CD4-positive, alpha-beta T cell treated with Interleukin-17A for 4 hours (primary cell): ENCODE measurements at regions not wholly inside any gene's neighbourhood (a gene's known extent, or its start where the extent isn't known, plus 50 kb on each side); places are given as distances from the start of the nearest gene placed in this dataset.
"Not testable (repeated sequence)": the region's sequence is repeated elsewhere in the genome, so short reads cannot be mapped to it uniquely, and the experiment has no call there.

ENCODE experiments used
- DNase-seq: peaks from one replicate; pipeline ENCODE4 v3.0.0-alpha.2; 2020; ENCODE audit warnings: mixed read lengths

GRCh38 chr9:30506749-30507148, 1877.7 kb upstream of the ACO1 start:
- DNase-seq: no peak

- no peak for DNase-seq
These were observed 1877.3 kb upstream of the ACO1 start for GRCh38 chr9:30507166-30507565.

- DNase-seq: no peak
These were observed 1872.8 kb upstream of the ACO1 start for GRCh38 chr9:30511666-30512065.

GRCh38 chr9:30519166-30519565, 1865.3 kb upstream of the ACO1 start:
- no peak for DNase-seq

GRCh38 chr9:30519756-30520155, 1864.7 kb upstream of the ACO1 start:
- no peak for DNase-seq

GRCh38 chr9:30522061-30522460, 1862.4 kb upstream of the ACO1 start:
- no peak for DNase-seq

GRCh38 chr9:30522486-30522885, 1862.0 kb upstream of the ACO1 start:
- DNase-seq: no peak

- no peak for DNase-seq
These were observed 1860.1 kb upstream of the ACO1 start for GRCh38 chr9:30524311-30524710.

GRCh38 chr9:30534455-30534854, 1850.0 kb upstream of the ACO1 start:
- no peak for DNase-seq

- no peak for DNase-seq
These were observed 1849.5 kb upstream of the ACO1 start for GRCh38 chr9:30534896-30535295.

GRCh38 chr9:30536494-30536893, 1847.9 kb upstream of the ACO1 start:
- DNase-seq: no peak

- not testable (repeated sequence) for DNase-seq
These were observed 1844.7 kb upstream of the ACO1 start for GRCh38 chr9:30539696-30540095.

- DNase-seq: no peak
These were observed 1809.9 kb upstream of the ACO1 start for GRCh38 chr9:30574355-30575151.

- DNase-seq: no peak
These were observed 1809.2 kb upstream of the ACO1 start for GRCh38 chr9:30575218-30575617.

GRCh38 chr9:30575691-30576090, 1808.8 kb upstream of the ACO1 start:
- no peak for DNase-seq

GRCh38 chr9:30579810-30580209, 1804.6 kb upstream of the ACO1 start:
- no peak for DNase-seq

- no peak for DNase-seq
These were observed 1802.2 kb upstream of the ACO1 start for GRCh38 chr9:30582240-30582639.

GRCh38 chr9:30584559-30584958, 1799.9 kb upstream of the ACO1 start:
- DNase-seq: no peak

- no peak for DNase-seq
These were observed 1793.0 kb upstream of the ACO1 start for GRCh38 chr9:30591461-30591860.

GRCh38 chr9:30597608-30598007, 1786.8 kb upstream of the ACO1 start:
- no peak for DNase-seq

- DNase-seq: no peak
These were observed 1778.5 kb upstream of the ACO1 start for GRCh38 chr9:30605936-30606335.

- no peak for DNase-seq
These were observed 1774.7 kb upstream of the ACO1 start for GRCh38 chr9:30609713-30610112.

GRCh38 chr9:30616782-30617181, 1767.7 kb upstream of the ACO1 start:
- not testable (repeated sequence) for DNase-seq

GRCh38 chr9:30622561-30622960, 1761.9 kb upstream of the ACO1 start:
- DNase-seq: no peak

GRCh38 chr9:30628915-30629567, 1755.4 kb upstream of the ACO1 start:
- no peak for DNase-seq
